GM11168 (cell line): ENCODE measurements at regions not wholly inside any gene's neighbourhood (a gene's known extent, or its start where the extent isn't known, plus 50 kb on each side); places are given as distances from the start of the nearest gene placed in this dataset.
"Not testable (repeated sequence)": the region's sequence is repeated elsewhere in the genome, so short reads cannot be mapped to it uniquely, and the experiment has no call there.

Source experiments
- in situ Hi-C: fragments of 300-500 bp; cut with MboI; formaldehyde crosslinking; loops from one replicate; pipeline ENCODE4 v1.12.0; 2022; ENCODE audit warnings: low sequenced_read_pairs; ENCODE audit not compliant: unreplicated experiment

- in situ Hi-C loops = not testable (repeated sequence)
Measured at GRCh38 chr3:195669310-195669709, 51.5 kb upstream of the MUC20 start.

DNA sequence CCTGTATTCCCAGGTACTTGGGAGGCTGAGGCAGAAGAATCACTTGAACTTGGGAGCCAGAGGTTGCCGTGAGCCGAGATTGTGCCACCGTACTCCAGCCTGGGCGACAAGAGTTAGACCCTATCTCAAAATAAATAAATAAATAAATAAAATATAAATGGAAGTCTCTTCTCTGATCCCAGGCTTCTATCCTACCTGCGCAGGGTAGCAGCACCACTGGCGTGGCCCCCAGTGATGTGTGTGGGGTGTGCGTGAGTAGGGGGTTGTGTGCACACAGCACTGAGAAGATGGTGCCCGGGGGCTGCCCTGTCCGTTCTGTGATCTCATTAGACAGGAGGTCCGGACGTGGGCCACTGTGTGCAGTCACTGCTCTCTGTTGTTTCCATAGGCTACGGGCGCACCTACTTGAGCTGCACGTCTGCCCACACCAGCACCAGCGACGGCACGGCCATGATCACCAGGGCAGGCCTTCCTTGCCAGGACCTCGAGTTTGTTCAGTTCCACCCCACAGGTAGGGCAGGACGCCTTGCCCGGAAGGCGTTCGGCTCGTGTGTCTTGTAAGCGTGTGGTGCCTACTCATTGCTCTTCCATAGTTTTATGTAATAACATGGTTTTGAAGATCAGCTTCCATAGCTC lies 52.5 kb upstream of the MUC20 start:
- in situ Hi-C loops = not testable (repeated sequence)

GRCh38 chr3:195665311-195665710 lies 55.5 kb upstream of the MUC20 start:
- in situ Hi-C loops = not testable (repeated sequence)

DNA sequence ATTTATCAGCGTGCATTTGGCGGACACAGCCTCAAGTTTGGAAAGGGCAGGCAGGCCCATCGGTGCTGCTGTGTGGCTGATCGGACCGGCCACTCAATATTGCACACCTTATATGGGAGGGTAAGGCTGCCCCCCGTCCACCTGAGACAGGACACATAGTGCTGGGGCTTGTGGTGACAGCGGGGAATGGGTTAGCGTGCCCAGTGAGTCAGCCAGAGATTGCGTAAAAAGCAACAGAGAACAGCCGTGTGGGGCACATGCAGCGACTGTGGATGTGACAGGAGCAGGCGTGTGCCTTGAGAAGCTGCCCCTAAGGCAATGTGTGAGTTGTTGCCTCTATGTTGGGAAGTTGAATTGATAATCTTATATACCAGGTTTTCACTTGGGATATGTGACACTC lies 56.6 kb upstream of the MUC20 start:
- in situ Hi-C loops = not testable (repeated sequence)

DNA sequence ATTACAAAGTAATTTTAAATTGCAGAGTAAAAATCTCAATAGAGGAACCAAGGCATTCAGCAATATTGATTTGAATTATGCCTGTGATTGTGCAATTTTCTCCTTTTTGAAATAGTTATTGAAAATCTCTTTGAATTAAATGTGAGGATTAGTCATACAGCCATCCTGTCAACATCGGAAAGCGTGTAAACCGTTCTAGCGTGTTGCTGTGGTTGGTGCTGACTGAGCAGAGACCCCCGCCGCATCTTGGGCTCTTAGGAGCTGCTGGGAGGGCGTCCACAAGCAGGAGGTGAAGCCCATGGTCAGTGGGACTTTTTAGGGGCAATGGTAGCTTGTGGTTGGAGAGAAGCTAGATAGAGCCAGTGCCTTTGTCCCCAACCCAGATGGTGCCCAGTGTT lies 61.6 kb upstream of the MUC20 start:
- in situ Hi-C loops = not testable (repeated sequence)

- in situ Hi-C loops = not testable (repeated sequence)
Measured at GRCh38 chr3:195658381-195659135, 62.2 kb upstream of the MUC20 start.

DNA sequence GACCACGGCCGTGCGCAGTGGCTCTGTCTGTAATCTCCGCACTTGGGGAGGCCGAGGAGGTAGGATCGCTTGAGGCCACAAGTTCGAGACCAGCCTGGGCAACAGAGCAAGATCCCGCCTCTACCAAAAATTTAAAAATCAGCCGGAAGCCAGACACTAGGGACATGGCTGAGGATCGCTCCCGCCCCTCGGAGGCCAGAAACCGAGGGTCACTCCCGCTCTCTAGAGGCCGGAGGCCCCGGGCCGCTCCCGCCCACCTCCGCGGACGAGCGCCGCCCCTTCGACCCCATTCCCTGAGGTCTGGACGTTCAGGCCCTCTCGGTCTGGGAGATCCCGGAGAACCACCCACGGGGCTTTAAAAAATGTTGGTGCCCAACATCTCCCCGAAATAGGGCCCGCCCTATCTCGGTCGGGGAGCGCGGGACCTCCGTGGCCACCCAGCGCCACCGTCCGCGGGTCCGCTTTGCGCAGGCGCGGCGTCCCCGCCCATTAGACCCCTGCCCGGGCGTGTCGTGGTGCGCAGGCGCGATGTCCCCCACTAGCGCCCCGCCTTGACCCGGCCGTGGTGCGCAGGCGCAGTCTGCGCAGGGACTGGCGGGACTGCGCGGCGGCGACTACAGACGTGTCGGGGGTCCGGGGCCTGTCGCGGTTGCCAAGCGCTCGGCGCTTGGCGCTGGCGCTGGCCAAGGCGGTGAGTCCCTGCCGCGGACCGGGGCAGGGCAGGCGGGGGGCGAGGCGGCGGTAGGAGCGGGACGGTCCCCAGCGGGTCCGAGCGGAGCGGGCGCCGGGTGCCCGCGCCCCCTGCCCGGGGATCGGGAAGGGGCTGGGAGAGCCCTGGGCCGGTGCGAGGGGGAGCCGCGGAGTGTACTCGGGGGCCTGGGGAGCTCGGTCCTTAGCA lies 63.1 kb upstream of the MUC20 start:
- in situ Hi-C loops = not testable (repeated sequence)

DNA sequence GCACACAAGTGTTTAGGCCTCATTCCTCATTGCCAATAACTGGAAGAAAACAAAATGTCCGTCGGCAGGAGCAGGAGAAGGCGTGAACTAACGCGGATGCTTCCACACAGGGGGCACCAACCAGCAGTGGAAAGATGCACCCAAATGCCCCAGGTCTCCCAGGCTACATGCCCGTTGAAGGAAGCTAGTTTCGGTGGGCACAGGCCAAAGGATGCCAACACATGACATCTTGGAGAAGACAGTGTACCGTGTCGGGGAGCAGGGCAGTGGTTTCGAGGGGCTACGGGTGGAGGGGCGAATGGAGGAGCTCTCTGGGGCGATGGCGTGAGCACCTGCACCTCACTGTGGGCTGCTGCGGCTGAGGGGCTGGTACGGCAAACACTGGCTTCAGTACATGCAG lies 64.7 kb upstream of the MUC20 start:
- in situ Hi-C loops = not testable (repeated sequence)

DNA sequence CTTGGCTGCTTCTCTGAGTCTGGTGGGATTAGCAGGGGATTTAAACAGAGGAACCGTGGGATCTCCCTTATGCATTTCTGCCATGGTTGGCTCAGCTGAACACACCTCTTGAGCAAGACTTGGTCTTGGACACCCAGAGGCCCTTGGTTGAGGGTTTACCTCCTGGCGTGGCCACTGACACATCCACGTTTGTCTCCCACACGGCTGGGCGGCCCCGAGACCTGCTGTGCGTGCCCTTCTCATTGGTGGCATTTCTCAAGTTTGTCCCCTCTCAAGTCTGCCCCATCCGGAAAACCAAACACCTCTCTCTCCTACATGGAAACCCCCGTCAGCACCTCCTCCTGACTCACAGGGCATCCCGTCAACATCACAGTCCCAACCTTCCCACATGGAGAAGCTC lies 66.0 kb upstream of the MUC20 start:
- in situ Hi-C loops = not testable (repeated sequence)

DNA sequence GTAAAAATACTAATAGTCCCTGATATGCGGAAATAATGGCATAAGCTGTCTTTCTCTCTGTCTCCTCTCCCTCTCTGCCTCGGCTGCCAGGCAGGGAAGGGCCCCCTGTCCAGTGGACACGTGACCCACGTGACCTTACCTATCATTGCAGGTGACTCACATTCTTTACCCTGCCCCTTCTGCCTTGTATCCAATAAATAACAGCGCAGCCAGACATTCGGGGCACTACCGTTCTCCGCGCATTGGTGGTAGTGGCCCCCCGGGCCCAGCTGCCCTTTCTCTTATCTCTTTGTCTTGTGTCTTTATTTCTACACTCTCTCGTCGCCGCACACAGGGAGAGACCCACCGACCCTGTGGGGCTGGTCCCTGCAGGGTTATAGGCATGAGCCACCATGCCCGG lies 66.6 kb upstream of the MUC20 start:
- in situ Hi-C loops = not testable (repeated sequence)

GRCh38 chr3:195653641-195654040 lies 67.1 kb upstream of the MUC20 start:
- in situ Hi-C loops = not testable (repeated sequence)

DNA sequence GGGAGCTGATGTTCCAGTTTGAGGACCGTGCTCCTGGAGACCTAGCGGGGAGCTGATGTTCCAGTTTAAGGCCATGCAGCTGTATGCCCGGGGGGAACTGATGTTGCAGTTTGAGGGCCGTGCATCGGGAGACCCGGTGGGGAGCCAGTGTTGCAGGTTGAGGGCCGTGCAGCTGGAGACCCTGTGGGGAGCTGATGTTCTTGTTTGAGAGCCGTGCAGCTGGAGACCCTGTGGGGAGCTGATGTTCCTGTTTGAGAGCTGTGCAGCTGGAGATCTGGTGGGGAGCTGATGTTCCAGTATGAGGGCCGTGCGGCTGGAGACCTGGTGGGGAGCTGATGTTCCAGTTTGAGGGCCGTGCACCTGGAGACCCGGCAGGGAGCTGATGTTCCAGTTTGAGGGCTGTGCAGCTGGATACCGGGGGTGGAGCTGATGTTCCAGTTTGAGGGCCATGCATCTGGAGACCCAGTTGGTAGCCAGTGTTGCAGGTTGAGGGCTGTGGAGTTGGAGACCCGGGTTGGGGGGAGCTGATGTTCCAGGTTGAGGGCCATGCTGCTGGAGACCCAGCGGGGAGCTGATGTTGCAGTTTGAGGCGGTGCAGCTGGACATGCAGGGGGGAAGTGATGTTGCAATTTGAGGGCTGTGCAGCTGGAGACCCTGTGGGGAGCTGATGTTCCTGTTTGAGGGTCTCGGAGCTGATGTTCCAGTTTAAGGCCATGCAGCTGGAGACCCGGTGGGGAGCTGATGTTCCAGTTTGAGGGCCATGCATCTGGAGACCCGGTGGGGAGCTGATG lies 64.4 kb upstream of the APOD start:
- in situ Hi-C loops = not testable (repeated sequence)

DNA sequence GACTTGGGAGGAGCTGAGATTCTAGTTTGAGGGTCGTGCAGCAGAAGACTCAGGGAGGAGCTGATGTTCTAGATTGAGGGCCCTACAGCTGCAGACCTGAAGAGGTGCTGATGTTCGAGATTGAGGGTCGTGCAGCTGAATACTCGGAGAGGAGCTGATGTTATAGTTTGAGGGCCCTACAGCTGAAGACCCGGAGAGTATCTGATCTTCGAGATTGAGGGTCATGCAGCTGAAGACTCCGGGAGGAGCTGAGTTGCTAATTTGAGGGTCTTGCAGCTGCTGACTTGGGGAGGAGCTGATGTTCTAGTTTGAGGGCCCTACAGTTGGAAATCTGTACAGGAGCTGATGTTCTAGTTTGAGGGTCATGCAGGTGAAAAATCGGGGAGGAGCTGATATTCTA lies 62.1 kb upstream of the APOD start:
- in situ Hi-C loops = not testable (repeated sequence)

DNA sequence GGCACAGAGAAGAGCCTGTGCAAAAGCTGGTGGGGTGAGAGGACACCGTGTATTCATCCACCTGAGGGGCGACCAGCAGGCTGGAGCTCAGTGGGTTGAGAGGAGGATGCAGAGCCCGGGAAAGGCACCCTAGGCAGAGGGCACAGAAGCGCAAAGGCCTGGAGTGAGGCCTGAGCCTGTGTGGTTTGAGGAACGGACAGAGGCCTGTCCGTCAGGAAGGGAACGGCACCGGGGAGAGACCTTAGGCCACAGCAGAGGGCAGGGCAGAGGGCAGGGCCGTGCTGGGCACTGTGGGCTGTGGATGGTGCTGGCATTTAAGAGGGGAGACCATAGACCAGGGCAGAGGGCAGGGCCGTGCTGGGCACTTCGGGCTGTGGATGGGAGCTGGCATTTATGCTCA lies 59.5 kb upstream of the APOD start:
- in situ Hi-C loops = not testable (repeated sequence)

DNA sequence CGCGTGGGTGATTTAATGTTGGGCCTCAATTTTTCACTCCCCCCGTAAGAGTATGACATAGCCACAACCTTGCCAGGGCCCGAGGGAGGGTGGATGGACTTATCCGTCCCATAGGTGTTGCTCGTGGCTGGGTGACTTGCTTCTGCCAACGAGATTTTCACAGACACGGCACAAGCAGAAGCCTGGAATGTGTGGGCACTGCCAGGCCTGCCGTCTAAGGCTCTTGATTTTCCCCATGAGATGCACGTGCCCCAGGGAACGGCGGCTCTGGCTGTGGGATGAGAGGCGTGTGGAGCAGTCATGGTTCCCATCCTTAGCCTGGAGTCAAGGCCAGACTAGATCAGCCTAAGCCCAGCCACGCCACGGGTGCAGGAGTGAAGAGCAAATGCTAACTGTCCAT lies 58.6 kb upstream of the APOD start:
- in situ Hi-C loops = not testable (repeated sequence)

- in situ Hi-C loops = loop anchor here (5.0 kb wide), 1 partner anchor 314 kb away; no protein-coding TSS in a partner anchor
Measured at GRCh38 chr3:195638456-195638855, 54.7 kb upstream of the APOD start.

DNA sequence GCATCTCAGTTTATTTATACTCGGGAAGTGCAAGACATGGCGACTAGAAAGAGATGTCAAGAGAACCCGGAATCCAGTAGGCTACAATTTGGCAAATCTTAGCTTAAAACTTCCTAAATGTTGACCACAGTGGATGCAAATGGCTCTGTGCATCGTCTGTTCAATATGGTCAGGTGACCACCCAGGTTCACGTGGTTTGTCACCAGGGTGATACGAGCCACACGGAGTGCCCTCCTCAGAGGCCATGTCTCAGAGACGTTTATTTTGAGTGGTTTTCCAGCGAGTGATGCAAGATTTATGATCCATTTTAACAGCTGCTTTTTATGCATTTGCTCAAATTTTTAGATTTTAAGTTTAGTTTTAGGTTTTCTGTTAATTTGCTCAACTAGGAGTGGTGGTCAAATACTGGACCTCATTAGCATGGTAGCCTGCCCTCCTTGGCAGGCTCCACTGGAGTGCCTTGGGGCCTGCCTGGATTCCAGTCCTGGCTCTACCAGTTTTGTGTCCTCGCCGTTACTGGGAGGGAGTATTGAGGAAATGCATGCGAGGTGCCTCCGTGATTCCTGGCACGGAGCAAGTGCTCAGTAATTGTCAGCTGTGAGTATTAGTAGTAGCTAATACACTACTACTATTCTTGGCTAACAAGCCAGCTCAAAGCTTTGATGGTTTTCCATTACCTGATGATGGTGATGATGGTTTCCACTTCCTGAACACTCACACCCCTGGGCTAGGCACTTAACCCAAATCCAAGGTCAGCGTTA lies 53.9 kb upstream of the APOD start:
- in situ Hi-C loops = loop anchor here (5.0 kb wide), 1 partner anchor 315 kb away; no protein-coding TSS in a partner anchor

DNA sequence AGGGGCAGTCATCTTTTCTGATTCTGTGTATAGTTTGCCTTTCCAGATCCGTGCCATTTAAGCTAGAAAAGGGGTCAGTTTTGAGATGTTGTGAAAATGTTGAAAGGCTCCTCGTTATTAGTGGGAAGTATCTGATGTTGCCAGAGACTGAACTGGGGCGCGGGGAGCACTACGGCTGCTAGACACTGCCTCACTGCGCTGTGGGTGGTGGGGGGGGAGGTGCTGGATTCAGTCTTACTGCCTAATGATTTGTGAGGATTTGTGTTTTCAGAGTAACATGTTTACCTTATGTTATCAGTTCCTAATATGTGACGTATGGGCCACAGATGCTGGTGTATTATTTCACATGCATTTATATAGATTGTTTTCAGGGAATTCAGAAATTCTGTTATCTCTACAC lies 53.3 kb upstream of the APOD start:
- in situ Hi-C loops = loop anchor here (5.0 kb wide), 1 partner anchor 315 kb away; no protein-coding TSS in a partner anchor
